ENCODE measurements at regions not wholly inside any gene's neighbourhood (a gene's known extent, or its start where the extent isn't known, plus 50 kb on each side); places are given as distances from the start of the nearest gene placed in this dataset.

- DNase-seq = no peak
Measured at GRCh38 chr6:66689608-66690007, 982.6 kb upstream of the EYS start.

DNA sequence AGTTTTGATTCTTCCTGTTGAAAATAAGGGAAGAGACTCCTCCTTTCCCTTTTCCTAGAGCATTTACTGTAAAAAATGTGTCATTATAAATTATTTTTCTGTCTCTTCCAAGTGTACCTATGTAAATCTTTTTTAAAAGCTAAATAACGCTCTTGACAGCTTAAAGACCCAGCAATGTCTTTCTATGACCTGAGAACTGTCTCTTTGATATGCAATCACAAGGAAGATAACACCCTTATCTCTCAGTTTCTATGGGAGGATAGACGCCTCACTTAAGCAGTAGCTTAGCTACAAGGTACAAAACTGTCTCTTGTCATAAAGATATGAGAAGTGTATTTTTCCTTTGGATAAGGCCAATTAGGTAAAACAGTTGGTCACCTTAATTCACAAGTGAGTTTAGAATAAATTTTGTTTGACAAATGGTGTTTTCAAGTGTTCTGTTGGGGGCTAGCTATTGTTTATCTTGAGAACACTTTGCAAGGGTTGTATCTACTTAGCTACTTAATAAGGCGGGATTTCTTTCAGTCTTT, 980.6 kb upstream of the EYS start:
- DNase-seq = no peak

- no peak for DNase-seq
Measured at GRCh38 chr6:66675906-66676305, 968.9 kb upstream of the EYS start.

DNA sequence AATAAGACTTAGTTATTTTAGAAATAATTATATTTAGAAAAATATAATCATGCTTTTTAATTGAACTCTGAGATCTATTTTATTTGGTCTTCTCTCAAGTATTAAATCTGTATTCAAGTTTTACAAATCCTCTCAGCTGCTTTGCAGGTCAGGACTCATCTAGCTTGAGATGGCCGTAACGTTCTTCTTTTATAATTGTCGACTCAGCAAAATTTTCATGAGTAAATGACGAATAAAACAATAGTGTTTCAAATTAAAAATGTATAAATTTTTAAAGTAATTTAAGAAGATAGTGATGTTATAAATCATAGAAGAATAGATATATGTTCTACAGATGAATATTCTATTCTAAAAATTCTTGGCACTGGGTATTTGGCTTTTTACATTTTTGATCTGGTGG, 957.1 kb upstream of the EYS start:
- no peak for DNase-seq

DNA sequence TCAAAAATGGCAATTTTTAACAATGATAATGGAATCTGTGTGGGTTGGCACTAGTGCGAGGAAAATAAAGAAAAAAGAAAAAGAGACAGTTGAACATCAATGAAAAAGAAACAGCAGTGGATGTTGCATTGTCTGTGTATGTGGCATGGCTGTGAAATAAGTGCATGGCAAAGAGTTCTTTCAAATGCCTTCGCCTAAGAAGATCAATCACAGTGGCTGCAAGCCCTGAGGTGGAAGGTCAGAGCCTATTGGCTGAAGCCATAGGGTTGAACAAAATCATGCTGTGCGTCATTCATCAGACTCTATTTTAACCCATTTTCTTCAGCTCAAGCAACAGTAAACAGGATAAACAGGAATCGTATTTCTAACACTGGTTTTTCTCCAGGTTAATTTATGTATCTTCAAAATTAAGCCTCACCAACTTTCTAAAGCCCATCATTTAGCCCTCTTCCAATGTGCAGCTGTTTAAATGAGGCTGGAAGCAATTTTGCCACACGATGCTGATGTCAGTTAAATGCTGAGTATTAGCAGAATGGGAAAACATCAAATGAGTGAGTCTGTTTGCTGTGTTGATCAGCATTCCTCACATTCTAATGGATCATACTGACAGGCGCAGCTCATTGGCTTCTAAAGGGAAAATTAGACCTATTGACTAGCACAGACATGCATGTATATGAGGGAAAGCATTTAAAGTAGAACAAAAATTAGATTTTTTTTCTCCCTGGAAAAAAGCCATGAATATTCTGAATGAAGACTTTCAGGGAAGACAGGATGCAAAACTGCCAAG, 955.9 kb upstream of the EYS start:
- no peak for DNase-seq

DNA sequence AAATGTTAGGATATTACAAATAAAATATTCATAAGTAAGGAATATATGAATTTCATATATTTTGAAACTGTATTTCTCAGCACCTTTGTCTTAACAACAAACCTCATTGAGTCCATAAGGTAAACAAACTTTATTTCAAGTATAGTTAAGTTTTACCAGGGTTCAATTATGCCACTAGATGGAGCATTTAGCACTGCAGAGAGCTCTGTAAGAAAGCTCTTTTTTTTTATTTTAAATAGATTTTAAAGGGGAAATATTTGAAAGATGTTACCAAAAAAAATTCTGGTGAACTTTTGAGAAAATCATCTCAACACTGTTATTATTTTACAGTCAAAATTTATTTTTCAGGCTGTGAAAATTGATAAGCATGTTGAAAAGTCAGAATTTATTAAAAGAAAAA, 955.2 kb upstream of the EYS start:
- no peak for DNase-seq

- DNase-seq = no peak
Measured at GRCh38 chr6:66655420-66655819, 948.4 kb upstream of the EYS start.

DNA sequence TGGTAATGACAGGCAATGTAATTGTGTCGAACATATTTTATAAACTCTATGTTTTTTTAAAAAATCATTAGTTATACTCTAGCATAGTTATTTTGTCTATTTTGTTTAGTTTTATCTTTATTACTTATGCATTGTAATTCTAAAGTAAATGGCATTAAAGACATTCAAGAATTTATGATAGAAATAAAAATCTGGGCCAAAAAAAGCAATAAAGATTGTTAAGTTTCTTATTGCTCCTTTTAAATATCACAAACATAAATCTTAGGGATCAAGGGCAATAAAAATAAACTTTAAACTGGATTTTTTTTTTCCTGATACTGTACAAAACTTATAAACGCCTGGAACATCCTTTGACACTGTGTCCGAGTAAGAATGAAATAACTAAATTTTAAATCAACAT, 931.5 kb upstream of the EYS start:
- no peak for DNase-seq

DNA sequence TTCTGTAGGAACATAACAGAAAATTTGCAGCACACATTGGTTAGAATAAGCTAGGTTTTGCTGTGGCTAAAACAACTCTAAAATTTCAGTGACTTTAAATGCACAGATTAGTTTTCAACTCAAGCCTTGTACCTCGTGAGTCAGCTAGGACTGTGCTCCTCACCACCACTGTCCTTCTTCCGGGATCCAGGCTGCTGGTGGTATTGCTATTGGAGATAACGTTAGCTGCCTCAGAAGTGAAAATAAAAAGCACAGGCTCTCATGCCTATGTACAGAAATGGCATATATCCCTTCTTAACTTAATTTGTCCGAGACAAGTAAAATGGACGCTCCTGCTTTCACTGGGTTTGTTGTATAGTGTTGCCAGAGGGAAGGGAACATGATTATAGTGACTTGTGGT, 931.1 kb upstream of the EYS start:
- no peak for DNase-seq

DNA sequence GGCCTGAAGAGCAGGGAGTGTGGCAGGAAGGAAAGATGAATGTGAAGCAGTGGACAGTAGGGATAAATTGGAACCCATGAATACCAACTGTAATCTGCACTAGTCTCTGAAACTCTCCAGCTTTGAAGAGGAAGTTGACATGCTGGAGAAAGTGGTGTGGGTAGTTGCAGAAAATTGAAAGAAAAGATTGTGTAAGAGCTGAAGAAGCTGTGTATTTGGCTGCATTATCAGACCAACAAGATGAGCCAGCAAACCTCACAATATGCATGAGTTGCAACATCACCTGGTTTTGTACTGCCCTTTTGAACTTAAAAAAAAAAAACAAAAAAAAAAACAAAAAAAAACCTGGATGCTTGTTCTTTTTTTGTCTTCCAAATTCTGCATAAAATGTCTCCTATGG, 921.9 kb upstream of the EYS start:
- peak; percentile 1 for DNase-seq

GRCh38 chr6:66623050-66623449, 916.0 kb upstream of the EYS start:
- DNase-seq = no peak

DNA sequence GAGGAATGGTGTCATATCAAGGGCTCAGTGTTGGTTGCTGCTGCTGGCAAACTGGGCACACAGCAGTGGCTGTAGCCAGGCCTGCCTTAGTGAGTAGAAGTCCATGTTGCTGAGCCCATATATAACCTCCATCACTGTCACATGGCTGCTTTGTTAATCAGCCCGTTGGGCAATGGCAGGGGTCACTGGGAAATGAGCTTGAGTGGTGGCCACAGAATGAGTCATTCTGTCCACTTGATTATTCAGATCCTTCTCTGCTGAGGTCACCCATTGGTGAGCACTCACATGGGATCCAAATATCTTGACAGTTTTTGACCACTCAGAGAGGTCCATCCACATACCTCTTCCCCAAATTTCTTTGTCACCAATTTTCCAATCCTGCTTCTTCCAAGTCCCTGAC, 898.9 kb upstream of the EYS start:
- no peak for DNase-seq

DNA sequence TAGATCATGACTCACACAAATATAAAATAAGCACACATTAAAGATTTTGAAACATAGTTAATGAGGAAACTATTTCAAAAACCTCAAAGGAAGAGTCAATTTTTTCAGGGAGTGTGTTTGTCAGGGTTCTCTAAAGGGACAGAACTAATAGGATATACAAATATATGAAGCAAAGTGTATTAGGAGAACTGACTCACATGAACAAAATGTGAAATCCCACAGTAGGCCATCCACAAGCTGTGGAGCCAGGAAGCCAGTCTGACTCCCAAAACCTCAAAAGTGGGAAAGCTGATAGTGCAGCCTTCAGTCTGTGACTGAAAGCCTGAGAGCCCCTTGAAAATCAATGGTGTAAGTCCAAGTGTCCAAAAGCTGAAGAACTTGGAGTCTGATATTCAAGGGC, 898.0 kb upstream of the EYS start:
- peak; percentile 2 for DNase-seq

DNA sequence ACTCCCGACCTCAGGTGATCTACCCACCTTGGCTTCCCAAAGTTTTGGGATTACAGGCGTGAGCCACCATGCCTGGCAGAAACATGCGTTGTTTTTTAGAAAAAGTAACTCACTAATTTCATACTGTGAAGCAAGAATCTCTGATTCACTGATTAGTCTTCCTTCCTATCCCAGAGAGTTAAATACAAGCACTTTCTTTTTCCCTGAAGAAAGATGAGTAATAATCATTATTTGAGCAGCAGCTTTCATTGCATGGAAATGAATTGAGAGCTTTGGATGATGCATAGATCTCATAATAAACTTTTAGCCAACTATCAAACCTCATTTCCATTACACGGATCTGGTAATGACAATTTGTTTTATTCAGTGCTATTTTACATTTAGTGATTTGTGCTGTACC, 892.5 kb upstream of the EYS start:
- no peak for DNase-seq

DNA sequence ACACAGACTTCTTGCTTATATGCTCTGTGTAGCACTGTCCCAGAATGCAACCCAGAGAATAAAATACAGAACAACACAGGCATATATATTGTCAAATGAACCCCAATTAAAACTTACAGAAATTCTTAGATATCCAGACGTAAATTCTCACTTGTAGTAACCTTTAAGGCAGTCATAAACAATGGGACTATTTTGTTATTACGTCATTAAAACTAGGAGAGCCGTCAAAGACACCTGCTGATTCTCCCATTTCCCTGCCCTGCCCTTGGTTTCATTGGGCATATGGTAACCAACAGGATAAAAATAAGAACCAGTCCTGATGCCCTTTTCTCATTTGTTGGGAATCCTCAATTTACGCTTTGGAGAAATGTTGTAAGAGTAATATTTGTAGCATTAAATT, 871.3 kb upstream of the EYS start:
- no peak for DNase-seq

DNA sequence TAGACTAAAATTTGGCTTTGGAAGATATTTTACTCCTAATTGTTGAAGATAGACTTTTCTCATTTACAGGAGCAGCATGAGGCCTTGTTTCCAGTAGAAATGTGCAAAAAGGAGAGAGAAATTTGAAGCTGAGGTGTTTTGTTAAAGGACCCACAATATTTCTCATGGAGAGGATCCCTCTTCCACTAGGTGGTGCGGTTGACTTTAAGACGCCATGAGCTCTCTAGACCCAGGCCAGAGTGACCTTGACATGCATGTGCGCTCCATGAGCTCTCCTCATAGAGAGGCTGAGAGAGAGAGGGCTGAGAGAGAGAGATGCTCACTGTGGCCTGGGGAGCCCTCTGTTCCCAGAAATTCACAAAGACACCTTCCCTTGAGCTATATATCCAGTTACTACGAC, 861.2 kb upstream of the EYS start:
- no peak for DNase-seq

DNA sequence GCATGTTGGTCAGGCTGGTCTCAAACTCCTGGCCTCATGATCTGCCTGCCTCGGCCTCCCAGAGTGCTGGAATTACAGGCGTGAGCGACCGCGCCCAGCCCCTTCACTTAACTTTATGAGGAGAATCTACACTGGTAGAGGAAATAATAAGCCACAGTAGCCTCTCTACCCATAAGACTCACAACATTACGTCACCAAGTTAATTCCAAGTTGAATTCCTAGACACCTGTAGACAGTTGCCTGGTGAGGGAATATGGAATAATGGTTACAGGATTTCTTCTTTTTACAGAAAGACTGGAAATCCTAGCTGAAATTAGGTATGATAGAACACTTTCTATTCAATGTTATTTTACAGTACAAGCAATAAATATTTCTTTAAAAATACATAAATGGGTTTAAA, 854.5 kb upstream of the EYS start:
- DNase-seq = no peak

- no peak for DNase-seq
Measured at GRCh38 chr6:66558189-66558588, 851.2 kb upstream of the EYS start.

- no peak for DNase-seq
Measured at GRCh38 chr6:66556936-66557335, 849.9 kb upstream of the EYS start.

DNA sequence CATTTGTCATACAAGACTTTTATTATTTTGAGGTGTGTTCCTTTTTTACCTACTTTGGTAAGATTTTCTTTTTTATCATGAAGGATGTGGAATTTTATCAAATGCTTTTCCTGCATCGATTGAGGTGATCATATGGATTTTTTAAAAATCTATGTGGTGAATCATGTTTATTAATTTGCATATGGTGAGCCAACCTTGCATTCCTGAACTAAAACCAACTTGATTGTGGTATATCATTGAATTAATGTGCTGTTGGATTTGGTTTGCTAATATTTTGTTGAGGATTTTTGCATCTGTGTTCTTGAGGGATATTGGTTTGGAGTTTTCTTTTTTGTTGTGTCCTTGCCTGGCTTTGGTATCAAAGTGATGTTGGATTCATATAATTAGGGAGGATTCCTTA, 848.1 kb upstream of the EYS start:
- DNase-seq = no peak

DNA sequence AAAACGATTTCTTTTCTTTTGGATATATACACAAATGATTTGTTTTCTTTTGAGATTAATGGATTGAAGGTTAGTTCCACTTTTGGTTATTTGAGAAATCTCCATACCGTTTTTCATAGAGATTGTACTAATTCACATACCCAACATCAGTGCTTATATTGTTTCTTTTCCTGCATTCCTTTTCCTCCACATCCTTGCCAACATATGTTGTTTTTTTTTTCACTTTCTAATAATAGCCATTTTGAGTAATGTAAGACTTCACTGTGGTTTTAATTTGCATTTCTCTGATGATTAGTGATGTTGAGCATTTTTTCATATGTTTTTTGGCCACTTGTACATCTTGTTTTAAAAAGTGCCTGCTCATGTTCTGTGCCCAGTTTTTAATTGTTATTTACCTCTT, 846.4 kb upstream of the EYS start:
- DNase-seq = no peak

GRCh38 chr6:66538551-66539135, 831.6 kb upstream of the EYS start:
- DNase-seq = no peak

DNA sequence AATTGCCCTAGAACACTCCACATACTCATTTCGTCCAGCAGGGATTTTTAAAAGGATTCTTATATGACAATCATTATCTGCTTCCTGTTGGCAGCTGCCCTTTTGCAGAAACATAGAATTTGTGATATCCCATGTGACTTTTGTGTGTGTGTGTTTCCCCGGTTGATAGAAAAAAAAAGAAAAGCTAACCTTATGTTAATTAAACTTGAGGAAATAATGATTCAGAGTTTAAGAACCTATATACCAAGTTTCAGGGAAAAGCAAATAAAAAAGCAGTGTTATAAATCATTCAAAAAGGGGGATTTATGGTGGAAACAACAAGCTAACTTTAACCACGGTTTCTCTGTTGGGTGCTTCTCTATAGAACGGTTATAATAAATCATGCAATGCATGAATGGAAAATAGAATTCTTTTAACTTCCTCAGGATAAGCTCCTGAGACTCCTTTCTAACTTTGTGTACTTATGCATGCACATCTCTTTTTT, 826.9 kb upstream of the EYS start:
- no peak for DNase-seq

- no peak for DNase-seq
Measured at GRCh38 chr6:66526061-66526460, 819.0 kb upstream of the EYS start.

GRCh38 chr6:66522864-66523263, 815.8 kb upstream of the EYS start:
- DNase-seq = peak; percentile 28
